Urothelium cell line (cell line): ENCODE measurements at regions not wholly inside any gene's neighbourhood (a gene's known extent, or its start where the extent isn't known, plus 50 kb on each side); places are given as distances from the start of the nearest gene placed in this dataset.

Source experiments
- DNase-seq: peaks from one replicate; pipeline ENCODE4 v3.0.0; 2011; ENCODE audit warnings: low spot score, mixed read lengths
- FAIRE-seq: peaks from 2 replicates; lab custom pipeline; 2011; peaks lifted over from hg19 to GRCh38; lab: Jason Lieb, UNC

DNA sequence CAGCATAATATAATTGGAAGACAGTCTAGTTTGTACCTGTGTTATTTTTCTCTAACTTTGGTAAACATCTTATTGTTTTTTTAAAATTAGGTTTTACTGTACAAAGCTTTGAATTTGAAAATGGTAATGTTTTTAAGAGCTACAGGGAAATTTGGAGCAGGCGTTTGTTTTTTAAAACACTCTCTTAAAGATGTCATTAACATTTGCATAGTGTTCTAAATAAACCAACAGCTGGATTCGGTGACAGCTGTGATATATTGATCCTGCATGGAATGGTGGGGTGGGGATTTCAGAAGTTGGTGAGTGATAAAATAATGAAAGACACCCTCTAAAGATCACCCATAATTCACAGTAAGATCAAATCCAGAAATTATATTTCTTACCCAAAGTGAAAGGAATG lies 97.9 kb upstream of the PRL start:
- DNase-seq (no peak), FAIRE-seq (no peak)

GRCh38 chr6:22399693-22400092 lies 102.9 kb upstream of the PRL start:
- DNase-seq: no peak
- FAIRE-seq: no peak

DNA sequence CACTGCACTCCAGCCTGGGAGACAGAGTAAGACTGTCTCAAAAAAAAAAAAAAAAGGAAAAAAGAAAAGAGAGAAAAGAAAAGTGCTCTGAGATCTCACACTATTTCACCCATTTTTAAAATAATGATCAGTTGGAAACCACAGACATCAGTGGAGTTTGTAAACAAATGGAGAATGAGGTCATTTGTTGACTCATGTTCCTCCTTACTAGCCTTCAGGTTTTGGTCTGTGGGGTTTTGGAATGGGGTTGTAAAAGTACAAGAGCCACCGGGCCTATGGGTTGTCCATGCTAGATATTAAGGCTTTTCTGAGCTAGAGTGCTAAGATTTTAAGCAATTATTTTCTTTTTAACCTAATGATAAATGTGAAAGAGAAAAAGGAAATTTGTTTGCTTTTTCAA lies 104.4 kb upstream of the PRL start:
- FAIRE-seq (no peak), DNase-seq (no peak)

DNA sequence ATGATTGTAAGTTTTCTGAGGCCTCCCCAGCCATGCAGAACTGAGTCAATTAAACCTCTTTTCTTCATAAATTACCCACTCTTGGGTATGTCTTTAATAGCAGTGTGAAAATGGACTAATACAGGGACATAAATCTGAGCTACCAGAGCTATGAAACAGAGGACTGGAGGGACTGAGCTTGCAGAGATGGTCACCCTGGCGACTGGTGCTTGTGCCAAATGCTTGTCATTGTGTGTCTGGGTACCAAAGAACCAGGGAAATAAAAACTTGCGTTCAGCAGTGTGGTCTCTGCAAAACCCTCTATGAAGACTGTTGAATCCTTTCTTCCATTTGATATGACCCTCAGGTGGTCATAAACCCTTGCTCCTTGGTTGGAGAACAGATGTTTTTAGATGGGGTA lies 105.1 kb upstream of the PRL start:
- no peak for DNase-seq
- FAIRE-seq: no peak

- DNase-seq: no peak
- no peak for FAIRE-seq
These were observed 112.7 kb upstream of the PRL start for GRCh38 chr6:22409486-22409885.

GRCh38 chr6:22411376-22412105 lies 114.7 kb upstream of the PRL start:
- FAIRE-seq (no peak), DNase-seq (no peak)

DNA sequence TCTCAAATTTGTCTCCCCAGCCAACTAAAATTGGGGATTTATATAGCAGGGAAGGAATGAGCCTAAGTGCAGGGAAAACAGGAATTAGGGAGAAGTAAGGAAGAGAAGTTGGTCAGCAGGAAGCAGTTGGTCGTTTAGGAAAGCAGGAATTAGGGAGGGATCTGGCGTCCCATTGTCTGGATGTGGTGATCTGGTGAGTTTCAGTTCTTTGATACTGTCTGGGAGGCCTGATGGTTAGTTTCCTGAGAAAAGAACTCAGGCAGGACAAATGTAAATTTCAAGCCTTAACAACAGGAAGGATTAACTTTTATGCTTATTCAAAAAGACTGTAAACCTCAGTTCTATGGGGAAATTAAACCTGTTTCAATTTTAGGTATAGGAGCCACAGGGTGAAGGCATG lies 116.2 kb upstream of the PRL start:
- DNase-seq: no peak
- FAIRE-seq: no peak

- DNase-seq: no peak
- FAIRE-seq: no peak
These were observed 117.0 kb upstream of the PRL start for GRCh38 chr6:22413681-22414311.

GRCh38 chr6:22418714-22419113 lies 121.9 kb upstream of the PRL start:
- FAIRE-seq (no peak), DNase-seq (no peak)

DNA sequence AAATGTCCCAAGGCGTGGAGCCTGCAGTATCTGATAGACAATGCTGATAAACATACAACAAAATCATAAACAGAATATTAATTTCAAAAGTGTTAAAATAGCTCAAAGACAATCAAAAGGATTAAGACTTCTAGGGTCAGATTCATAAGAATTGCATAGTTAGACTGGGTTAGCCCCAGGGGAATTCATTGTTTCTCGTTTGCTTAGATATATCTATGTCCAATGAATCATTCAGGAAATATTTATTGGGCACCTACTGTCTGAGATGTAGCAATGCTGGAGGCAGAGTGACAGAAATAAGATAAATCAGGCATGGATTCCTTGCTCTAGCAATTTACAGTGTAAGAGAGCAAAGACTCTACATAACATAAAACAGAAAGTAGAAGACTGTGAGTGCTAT lies 124.4 kb upstream of the PRL start:
- peak; percentile 12 for DNase-seq
- FAIRE-seq: no peak

DNA sequence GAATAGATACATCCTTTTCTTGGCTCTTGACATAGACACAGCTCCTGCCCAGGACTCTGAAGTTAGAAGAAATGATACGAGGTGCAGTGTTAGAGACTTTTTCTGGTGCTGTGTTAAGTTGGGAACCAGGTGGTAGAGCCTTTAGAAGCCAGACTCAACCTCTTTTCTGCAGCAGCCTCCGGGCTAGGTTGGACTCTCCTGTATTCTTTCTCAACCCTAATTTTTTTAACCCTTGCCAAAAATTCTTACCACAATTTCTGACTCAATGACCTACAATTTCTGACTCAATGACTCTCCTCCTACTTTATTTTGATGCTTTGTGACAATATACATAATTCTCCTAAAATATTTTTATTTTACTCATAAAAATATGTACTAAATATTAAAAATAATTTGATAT lies 127.4 kb upstream of the PRL start:
- FAIRE-seq (no peak), DNase-seq (no peak)

DNA sequence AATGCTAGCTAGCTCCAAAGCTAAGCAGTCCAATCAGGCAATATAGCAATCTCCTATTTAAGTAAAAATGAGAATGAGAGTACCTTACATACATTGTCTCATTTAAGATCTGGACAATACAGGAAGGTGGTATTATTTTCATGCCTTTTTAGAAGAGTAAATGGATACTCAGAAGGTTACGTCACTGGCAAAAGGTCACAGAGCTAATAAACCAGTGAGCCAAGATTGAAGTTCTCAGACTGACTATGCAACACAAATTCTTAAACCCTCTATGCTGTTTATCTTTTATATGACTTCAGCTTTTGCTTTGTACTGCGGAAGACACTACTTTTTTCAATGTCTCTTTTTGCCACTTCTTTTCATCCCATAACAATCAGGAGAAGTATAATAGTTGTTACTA lies 135.2 kb upstream of the PRL start:
- FAIRE-seq: no peak

DNA sequence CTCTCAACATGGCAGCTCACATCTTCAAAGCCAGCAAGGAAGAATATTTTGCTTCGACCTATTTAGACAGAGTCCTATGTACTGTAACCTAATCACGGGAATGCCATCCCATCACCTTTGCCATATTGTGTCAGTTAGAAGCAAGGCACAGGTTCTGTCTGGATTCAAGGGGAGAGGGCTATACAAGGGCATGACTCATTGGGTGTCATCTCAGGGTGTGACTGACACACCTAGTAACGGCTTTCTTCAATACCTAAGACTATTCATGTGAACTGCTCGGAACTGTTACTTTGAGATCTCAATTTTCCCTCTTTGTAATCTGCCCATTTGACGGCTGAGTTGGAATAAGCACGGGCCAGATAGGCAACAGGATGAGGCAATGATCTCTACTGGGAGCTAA lies 135.6 kb upstream of the HDGFL1 start:
- FAIRE-seq: no peak
- DNase-seq: no peak

More for the DNA sequence above, 135.2 kb upstream of the PRL start:
- no peak for DNase-seq

DNA sequence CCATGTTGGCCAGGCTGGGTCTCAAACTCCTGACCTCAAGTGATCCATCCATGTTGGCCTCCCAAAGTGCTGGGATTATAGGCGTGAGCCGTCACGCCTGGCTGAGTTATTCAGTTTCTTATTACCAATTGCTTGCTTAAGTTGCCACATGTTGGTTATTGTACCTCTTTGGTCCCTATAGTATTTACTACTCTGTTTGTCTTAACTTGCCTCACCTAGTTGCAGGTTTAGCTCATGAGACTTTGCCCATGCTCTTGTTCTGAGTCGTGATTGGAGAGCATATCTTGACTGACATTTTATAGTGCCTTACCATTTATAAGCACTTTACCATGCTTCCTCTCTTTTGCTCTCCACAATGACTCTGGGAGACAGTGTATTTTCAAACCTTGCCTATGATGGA lies 134.2 kb upstream of the HDGFL1 start:
- DNase-seq (no peak), FAIRE-seq (no peak)

DNA sequence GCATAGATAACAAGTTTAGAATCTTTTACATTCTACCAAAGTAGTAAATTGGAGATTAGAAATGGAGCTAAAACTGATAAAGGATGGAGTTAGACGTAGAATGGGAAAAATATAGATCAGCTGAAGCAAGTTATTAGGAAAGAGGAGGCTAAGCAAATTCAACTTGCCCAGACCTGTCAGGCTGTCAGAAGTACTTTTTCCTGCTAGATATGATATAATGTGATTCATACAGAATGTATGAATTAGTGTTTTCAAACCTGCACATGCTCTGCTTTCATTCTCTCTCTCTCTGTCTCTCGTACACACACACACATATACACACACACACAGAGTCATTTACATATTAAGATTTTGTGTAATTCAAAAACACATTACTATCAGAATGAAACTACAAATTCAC lies 133.2 kb upstream of the HDGFL1 start:
- DNase-seq (no peak), FAIRE-seq (no peak)

GRCh38 chr6:22437665-22438064 lies 131.7 kb upstream of the HDGFL1 start:
- FAIRE-seq (no peak), DNase-seq (no peak)

GRCh38 chr6:22442826-22443225 lies 126.5 kb upstream of the HDGFL1 start:
- no peak for DNase-seq
- no peak for FAIRE-seq

DNA sequence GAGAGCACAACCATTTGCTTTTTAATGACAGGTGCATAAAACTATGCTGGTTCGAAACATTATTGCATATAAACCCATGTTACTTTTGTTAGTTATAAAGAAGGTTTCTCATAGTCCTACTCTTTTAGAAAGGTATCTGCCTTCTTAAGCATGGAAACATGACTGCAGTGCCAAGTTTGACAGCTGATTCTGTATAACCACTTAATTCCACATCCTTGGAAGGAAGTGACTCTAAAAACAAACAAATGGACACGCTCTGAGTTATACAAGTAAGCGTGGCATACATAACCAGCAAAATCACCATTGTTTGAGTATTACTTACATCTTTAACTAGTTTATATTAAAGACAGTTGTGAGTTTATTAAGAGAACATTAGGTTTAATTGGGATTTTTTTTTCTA lies 125.0 kb upstream of the HDGFL1 start:
- FAIRE-seq (no peak), DNase-seq (no peak)

- DNase-seq: no peak
- FAIRE-seq: no peak
These were observed 123.4 kb upstream of the HDGFL1 start for GRCh38 chr6:22445946-22446345.

DNA sequence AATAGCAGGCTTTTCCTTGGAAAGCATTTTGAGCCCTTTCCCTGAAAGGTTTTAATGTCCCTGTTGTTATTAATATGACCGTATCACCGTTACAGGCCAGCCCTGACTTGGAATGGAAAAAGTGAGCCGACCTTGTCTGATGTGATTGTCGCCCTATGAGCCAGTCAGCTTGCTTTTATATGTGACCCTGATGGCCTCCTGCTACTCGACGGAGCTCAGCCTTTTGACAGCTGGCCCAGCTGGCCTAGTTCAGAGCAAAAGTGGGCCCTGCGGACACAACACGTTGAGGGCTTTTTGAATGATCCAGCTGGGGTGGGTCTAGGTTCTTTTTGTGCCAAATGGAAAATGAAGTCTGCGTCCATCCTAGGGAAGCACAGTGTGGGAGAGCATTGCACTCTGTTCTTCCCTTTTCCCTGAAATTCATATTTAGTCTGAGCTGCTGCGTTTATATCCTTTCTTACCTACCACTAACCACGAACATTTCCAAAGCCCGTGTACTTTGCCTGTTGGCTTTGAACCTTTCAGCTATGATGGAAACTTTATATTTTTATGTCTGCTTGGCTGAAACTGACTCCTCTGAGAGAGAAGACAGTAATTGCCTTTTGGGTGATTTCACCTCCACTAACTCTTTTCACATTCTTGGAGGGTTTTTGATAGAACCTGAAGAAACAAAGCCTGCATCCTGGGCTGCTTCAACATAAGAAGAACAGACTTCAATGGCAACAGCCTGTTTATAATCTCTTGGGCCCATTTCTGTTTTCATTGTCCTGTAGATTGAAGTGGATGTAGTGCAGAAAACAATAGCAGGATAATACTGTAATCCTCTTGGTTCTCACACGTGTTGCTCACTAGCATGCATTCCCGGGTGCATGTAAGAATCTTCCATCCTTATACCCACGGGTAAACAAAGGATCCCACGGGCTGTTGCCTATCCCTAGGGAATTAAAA lies 121.8 kb upstream of the HDGFL1 start:
- no peak for DNase-seq

DNA sequence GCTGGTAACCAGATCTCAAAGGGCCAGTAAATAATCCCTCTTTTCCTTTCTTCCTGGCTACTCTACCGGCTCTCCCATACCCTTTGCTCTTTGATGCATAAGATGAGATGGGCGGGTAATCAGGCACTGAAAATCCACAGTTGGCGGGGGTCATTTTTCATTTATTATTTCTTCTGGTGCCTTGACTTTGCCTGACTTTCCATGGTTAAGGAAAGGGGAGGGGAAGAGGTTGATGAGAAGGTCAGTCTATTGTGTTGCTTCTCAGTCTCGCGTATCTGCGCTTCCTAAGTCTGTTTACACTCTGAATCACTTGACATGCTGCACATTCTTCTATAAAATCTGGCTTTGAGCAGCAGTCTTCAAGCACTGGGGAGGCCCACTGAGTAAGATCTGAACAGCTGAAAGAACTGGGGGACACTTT lies 121.1 kb upstream of the HDGFL1 start:
- no peak for FAIRE-seq

More for the DNA sequence above, 121.8 kb upstream of the HDGFL1 start:
- FAIRE-seq: no peak

GRCh38 chr6:22451962-22452361 lies 117.4 kb upstream of the HDGFL1 start:
- FAIRE-seq (no peak), DNase-seq (no peak)

More for the DNA sequence above, 121.1 kb upstream of the HDGFL1 start:
- DNase-seq: peak; percentile 36
